Endodermal cell (in vitro differentiated cells): ENCODE measurements at regions not wholly inside any gene's neighbourhood (a gene's known extent, or its start where the extent isn't known, plus 50 kb on each side); places are given as distances from the start of the nearest gene placed in this dataset.

Experiments
- DNase-seq: peaks from one replicate; pipeline ENCODE4 v3.0.0-alpha.2; 2017
- H3K27ac ChIP-seq: 2 replicates; pipeline ENCODE4 v1.5.1; 2013; ENCODE audit warnings: mild to moderate bottlenecking, low read depth, low read length, moderate library complexity
- H3K27me3 ChIP-seq: 2 replicates; pipeline ENCODE4 v1.6.1; 2013; ENCODE audit warnings: mild to moderate bottlenecking, low read length, moderate library complexity; ENCODE audit not compliant: insufficient read depth, control insufficient read depth, poor library complexity, severe bottlenecking
- H3K36me3 ChIP-seq: 2 replicates; pipeline ENCODE4 v1.7.0; 2013; ENCODE audit warnings: mild to moderate bottlenecking, low read length, moderate library complexity; ENCODE audit not compliant: control insufficient read depth, insufficient read depth
- H3K4me1 ChIP-seq: one replicate; pipeline ENCODE4 v1.7.0; 2013; ENCODE audit warnings: low read length; ENCODE audit not compliant: control insufficient read depth, insufficient read depth
- H3K4me3 ChIP-seq: 2 replicates; pipeline ENCODE4 v1.5.1; 2013; ENCODE audit warnings: mild to moderate bottlenecking, low read length, moderate library complexity
- H3K9ac ChIP-seq: 2 replicates; pipeline ENCODE4 v1.6.1; 2013; ENCODE audit warnings: mild to moderate bottlenecking, low read length, moderate library complexity; ENCODE audit not compliant: poor library complexity, severe bottlenecking; ENCODE audit errors: extremely low read depth
- H3K9me3 ChIP-seq: 2 replicates; pipeline ENCODE4 v1.6.1; 2013; ENCODE audit warnings: mild to moderate bottlenecking, low read length, moderate library complexity; ENCODE audit not compliant: control insufficient read depth
- H3K27ac Mint-ChIP-seq: 2 replicates; pipeline ENCODE4 v1.8.0; 2020; ENCODE audit warnings: mixed read lengths
- H3K27me3 Mint-ChIP-seq: 2 replicates; pipeline ENCODE4 v1.8.0; 2021; ENCODE audit warnings: mild to moderate bottlenecking, mixed read lengths; ENCODE audit not compliant: insufficient read depth
- H3K36me3 Mint-ChIP-seq: 2 replicates; pipeline ENCODE4 v1.8.0; 2020; ENCODE audit warnings: low read depth, mixed read lengths
- H3K4me1 Mint-ChIP-seq: 2 replicates; pipeline ENCODE4 v1.8.0; 2020; ENCODE audit warnings: mixed read lengths
- H3K4me3 Mint-ChIP-seq: 2 replicates; pipeline ENCODE4 v1.8.0; 2020; ENCODE audit warnings: mild to moderate bottlenecking, moderate library complexity, mixed read lengths
- H3K9me3 Mint-ChIP-seq: 2 replicates; pipeline ENCODE4 v1.8.0; 2020; ENCODE audit warnings: mild to moderate bottlenecking, mixed read lengths
- WGBS, 2 experiments: methylation state at CpG; one replicate each; pipeline versions ENCODE4 v1.1.5 to v1.1.7; 2013; ENCODE audit warnings: missing lambda C conversion rate in 2 of 2, mixed read lengths in 1 of 2; ENCODE audit not compliant: insufficient coverage in 1 of 2, insufficient read length in 1 of 2; 5-methylcytosine and 5-hydroxymethylcytosine counted together
- TF ChIP-seq, protein P1 (sequence below): fragments of 200-600 bp; sonication (generic); conservative IDR thresholded peaks from 2 replicates; pipeline ENCODE4 v1.5.0; 2021; ENCODE audit warnings: antibody characterized with exemption, mild to moderate bottlenecking

DNA sequence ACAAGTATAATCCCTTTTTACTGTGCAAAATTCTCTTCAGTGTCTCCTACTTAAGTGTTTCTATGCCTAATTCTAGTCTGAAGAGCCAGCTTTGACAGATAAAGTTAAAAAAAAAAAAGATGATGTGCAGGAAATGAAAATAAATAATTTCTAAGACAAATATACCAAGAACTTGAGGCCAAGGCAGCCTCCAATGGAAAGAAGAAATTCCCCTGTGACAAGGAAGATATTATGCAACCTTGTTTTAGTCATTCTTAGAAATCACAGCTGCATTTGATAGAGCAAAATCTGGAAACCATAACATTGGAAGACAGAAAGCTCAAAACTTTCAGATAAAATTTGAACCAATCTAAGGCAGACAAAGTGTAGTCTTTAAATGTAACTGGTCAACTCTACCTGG, 375.9 kb upstream of the TLE4 start:
- Histone ChIP-seq H3K27ac (no peak overlapping the region), H3K4me1 (no peaks in the 10 kb centered on the region), H3K36me3 (no peaks in the 10 kb centered on the region), H3K4me3 (no peak overlapping the region), H3K27me3 (peaks cover 21% of the 10 kb centered on the region), H3K9ac (no peak overlapping the region), H3K9me3 (no peaks in the 10 kb centered on the region)
- H3K4me3 Mint-ChIP-seq: no peak overlapping the region
- DNase-seq: no peak
- TF ChIP-seq, protein P1, sequence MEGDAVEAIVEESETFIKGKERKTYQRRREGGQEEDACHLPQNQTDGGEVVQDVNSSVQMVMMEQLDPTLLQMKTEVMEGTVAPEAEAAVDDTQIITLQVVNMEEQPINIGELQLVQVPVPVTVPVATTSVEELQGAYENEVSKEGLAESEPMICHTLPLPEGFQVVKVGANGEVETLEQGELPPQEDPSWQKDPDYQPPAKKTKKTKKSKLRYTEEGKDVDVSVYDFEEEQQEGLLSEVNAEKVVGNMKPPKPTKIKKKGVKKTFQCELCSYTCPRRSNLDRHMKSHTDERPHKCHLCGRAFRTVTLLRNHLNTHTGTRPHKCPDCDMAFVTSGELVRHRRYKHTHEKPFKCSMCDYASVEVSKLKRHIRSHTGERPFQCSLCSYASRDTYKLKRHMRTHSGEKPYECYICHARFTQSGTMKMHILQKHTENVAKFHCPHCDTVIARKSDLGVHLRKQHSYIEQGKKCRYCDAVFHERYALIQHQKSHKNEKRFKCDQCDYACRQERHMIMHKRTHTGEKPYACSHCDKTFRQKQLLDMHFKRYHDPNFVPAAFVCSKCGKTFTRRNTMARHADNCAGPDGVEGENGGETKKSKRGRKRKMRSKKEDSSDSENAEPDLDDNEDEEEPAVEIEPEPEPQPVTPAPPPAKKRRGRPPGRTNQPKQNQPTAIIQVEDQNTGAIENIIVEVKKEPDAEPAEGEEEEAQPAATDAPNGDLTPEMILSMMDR: no peak
- H3K27me3 Mint-ChIP-seq: peaks cover 10% of the 10 kb centered on the region
- no peaks in the 10 kb centered on the region for H3K36me3 Mint-ChIP-seq
- no peaks in the 10 kb centered on the region for H3K4me1 Mint-ChIP-seq
- H3K27ac Mint-ChIP-seq: no peak overlapping the region
- no peaks in the 10 kb centered on the region for H3K9me3 Mint-ChIP-seq

DNA sequence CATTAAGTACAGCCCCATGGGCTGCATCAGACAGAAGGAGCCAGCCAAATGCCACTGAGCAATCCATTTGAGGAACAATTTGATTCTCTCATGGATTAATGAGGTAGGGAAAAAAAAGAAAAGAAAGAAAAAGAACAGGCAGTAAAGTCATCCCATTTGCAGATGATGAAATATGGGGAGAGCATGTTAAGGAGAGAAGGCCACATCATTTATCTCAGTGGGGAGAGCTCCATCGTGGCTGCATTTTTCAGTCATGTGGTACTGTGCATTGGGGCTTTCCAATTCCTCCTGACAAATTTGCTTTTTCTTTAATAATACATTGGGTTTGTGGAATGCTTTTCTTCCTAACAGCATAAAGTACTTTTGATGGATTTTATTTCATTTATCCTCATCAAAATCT, 375.2 kb upstream of the TLE4 start:
- no peak overlapping the region for H3K27ac Mint-ChIP-seq
- H3K9ac ChIP-seq: no peak overlapping the region
- H3K9me3 ChIP-seq: no peaks in the 10 kb centered on the region
- H3K36me3 ChIP-seq: no peaks in the 10 kb centered on the region
- no peak overlapping the region for H3K4me3 Mint-ChIP-seq
- peaks cover 6% of the 10 kb centered on the region for H3K4me1 Mint-ChIP-seq
- H3K36me3 Mint-ChIP-seq: no peaks in the 10 kb centered on the region
- 100% methylated on average over 1 of the region's 1 CpG; no CpG with 5 or more reads in 1 of the 2 experiments for WGBS, 2 experiments
- no peaks in the 10 kb centered on the region for H3K4me1 ChIP-seq
- no peak for DNase-seq
- peaks cover 26% of the 10 kb centered on the region for H3K27me3 ChIP-seq
- H3K9me3 Mint-ChIP-seq: no peaks in the 10 kb centered on the region
- H3K4me3 ChIP-seq: no peak overlapping the region
- H3K27ac ChIP-seq: no peak overlapping the region
- TF ChIP-seq, protein P1: no peak
- H3K27me3 Mint-ChIP-seq: peaks cover 14% of the 10 kb centered on the region

DNA sequence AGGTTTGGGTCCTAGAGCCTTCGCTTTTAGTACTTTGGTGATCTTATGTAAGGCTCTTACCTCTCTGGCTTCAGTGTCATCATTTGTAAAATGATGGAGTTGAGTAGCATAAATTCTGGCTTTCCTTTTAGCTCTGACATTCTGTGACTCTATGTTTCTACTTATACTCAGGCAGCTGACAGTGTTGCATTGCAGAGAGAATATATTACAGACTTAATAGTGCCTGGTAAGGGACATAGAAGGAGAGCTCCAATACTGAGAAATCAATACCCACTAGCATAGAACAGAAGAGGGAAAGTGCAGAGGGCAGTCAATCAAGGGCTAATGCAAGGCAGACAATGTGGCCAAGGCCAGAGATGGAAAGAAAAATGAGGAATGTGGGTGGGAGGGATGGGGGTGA, 371.4 kb upstream of the TLE4 start:
- DNase-seq: no peak
- no peaks in the 10 kb centered on the region for H3K9me3 ChIP-seq
- no peak overlapping the region for H3K4me3 Mint-ChIP-seq
- H3K9ac ChIP-seq: no peak overlapping the region
- peaks cover 39% of the 10 kb centered on the region for H3K27me3 ChIP-seq
- 36 to 100% methylated on average over 1 of the region's 1 CpG for WGBS, 2 experiments
- H3K36me3 Mint-ChIP-seq: no peaks in the 10 kb centered on the region
- H3K27ac ChIP-seq: no peak overlapping the region
- H3K27ac Mint-ChIP-seq: no peak overlapping the region
- H3K4me1 Mint-ChIP-seq: peaks cover 10% of the 10 kb centered on the region
- peaks cover 4% of the 10 kb centered on the region for H3K4me1 ChIP-seq
- H3K9me3 Mint-ChIP-seq: no peaks in the 10 kb centered on the region
- TF ChIP-seq, protein P1: no peak
- peaks cover 14% of the 10 kb centered on the region for H3K27me3 Mint-ChIP-seq
- H3K36me3 ChIP-seq: no peaks in the 10 kb centered on the region
- H3K4me3 ChIP-seq: no peak overlapping the region
